ENCODE measurements at regions not wholly inside any gene's neighbourhood (a gene's known extent, or its start where the extent isn't known, plus 50 kb on each side); places are given as distances from the start of the nearest gene placed in this dataset.

DNA sequence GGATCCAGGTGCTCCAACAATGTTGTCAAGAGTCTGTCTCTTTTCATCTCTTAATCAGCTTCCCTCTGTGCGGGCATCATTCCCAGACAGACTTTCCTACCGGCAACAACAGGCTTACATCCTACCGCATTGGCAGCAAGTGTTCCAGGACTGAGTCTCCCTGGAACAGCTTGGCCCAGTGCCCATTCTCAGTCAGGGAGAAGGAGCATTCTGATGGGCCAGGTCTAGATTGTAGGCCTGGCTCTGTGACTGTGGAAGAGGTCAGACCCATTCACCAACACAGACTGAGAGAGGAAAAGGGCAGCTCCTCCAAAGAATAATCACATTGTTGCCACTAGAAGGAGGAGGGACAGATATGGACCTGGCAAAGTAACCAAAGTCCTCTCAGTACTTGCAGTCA lies 68.1 kb upstream of the TMEM132E start (continued):
- TF ChIP-seq, protein P1, sequence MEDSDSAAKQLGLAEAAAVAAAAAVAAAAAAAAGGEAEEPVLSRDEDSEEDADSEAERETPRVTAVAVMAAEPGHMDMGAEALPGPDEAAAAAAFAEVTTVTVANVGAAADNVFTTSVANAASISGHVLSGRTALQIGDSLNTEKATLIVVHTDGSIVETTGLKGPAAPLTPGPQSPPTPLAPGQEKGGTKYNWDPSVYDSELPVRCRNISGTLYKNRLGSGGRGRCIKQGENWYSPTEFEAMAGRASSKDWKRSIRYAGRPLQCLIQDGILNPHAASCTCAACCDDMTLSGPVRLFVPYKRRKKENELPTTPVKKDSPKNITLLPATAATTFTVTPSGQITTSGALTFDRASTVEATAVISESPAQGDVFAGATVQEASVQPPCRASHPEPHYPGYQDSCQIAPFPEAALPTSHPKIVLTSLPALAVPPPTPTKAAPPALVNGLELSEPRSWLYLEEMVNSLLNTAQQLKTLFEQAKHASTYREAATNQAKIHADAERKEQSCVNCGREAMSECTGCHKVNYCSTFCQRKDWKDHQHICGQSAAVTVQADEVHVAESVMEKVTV (CRISPR knock-in tag; IDR thresholded peaks at IDR 0.05) = no peak
- TF ChIP-seq TBL1XR1 (IDR thresholded peaks at IDR 0.05; ENCODE audit: low read length in 2 of 2) (no peak), MED1 (CRISPR knock-in tag; IDR thresholded peaks at IDR 0.05; ENCODE audit: borderline replicate concordance) (no peak), SMAD4 (CRISPR knock-in tag; conservative IDR thresholded peaks at IDR 0.05) (no peak), ZNF184 (CRISPR knock-in tag; IDR thresholded peaks at IDR 0.05) (no peak)
- TF ChIP-seq, protein P2, sequence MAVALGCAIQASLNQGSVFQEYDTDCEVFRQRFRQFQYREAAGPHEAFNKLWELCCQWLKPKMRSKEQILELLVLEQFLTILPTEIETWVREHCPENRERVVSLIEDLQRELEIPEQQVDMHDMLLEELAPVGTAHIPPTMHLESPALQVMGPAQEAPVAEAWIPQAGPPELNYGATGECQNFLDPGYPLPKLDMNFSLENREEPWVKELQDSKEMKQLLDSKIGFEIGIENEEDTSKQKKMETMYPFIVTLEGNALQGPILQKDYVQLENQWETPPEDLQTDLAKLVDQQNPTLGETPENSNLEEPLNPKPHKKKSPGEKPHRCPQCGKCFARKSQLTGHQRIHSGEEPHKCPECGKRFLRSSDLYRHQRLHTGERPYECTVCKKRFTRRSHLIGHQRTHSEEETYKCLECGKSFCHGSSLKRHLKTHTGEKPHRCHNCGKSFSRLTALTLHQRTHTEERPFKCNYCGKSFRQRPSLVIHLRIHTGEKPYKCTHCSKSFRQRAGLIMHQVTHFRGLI (CRISPR knock-in tag; IDR thresholded peaks at IDR 0.05) = no peak

DNA sequence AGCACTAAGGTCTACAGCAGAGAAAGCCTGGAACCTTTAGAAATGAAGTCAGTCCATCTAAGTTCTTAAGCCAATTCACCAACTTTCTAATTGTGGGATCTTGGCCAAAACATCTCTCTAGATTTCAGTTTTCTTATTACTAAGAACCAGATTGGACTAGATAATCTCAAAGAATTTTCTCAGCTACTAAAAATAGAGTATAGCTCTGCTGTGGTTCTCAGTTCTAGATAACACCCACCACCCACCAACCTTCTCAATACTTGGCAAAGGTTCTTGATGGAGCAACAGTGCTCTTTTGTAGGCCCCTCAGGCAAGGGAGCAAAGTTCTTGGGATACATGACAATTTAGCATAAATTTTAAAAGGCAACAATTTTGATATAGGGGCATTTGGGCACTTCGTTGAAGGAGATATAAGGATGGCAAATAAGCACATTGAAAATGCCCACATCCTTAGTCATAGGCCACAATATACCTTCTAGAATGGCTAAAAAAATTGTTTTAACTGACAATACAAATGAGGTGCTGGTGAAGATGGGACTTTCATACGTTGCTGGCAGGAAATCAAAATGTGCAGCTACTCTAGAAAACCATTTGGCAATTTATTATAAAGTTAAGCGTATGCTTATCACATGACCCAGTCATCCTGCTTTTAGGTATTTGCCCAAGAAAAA lies 74.4 kb upstream of the TMEM132E start:
- peaks cover 1% of the 10 kb centered on the region; the same call in 1 of the 2 replicates for H4K20me1 ChIP-seq (replicated peaks; ENCODE audit: control insufficient read depth, insufficient read depth, low read length)
- CTCF ChIA-PET (ENCODE audit: low intra/inter-chr PET ratio) = no interaction called here
- H3K4me3 ChIP-seq = no peak overlapping the region
- ATAC-seq (no peak), FAIRE-seq (no peak), DNase-seq (ENCODE audit: extremely low read depth in 1 of 4, low spot score in 3 of 4) (no peak)
- no peak overlapping the region for H2AFZ ChIP-seq (ENCODE audit: low read depth, low read length)
- H3K27me3 ChIP-seq (ENCODE audit: control insufficient read depth in 2 of 2, insufficient read depth in 2 of 2, low read length in 2 of 2) = no peaks in the 10 kb centered on the region
- H3K79me2 ChIP-seq (ENCODE audit: control insufficient read depth, insufficient read depth, low read length) = no peaks in the 10 kb centered on the region
- no peaks in the 10 kb centered on the region for H3K9me3 ChIP-seq (replicated peaks; ENCODE audit: control insufficient read depth, insufficient read depth, low read depth, low read length)
- WGBS (ENCODE audit: insufficient coverage, low coverage, missing lambda C conversion rate) = 2% methylated on average over 3 of the region's 3 CpGs
- no peak overlapping the region for H3K9ac ChIP-seq (ENCODE audit: insufficient read depth in 1 of 2, low read depth in 2 of 2, low read length in 2 of 2)
- no peaks in the 10 kb centered on the region for H3K4me1 ChIP-seq (replicated peaks in 1 of 2; ENCODE audit: control insufficient read depth in 2 of 2, insufficient read depth in 2 of 2, low read length in 2 of 2)
- no peak overlapping the region for H3K27ac ChIP-seq (ENCODE audit: extremely low read depth, low read depth, low read length)
- intact Hi-C loops (cut with micrococcal nuclease) = no loop called here
- H3K9me1 ChIP-seq (ENCODE audit: control insufficient read depth, insufficient read depth, low read length) = no peaks in the 10 kb centered on the region
- no peak overlapping the region for H3K4me2 ChIP-seq (ENCODE audit: insufficient read depth, low read length)
- no TSS peak for BruUV-seq (replicated peaks)
- POLR2A ChIA-PET = interaction anchor here (0.6 kb wide), 2 partner anchors 393 to 1030 kb away, joined by 3 read pairs; no protein-coding TSS in a partner anchor
- no peaks in the 10 kb centered on the region for H3K36me3 ChIP-seq (ENCODE audit: control insufficient read depth, insufficient read depth, low read length)
- in situ Hi-C loops (cut with MboI) = no loop called here
- TF ChIP-seq ZNF695 (CRISPR knock-in tag; IDR thresholded peaks at IDR 0.05) (no peak), POLR3A (IDR thresholded peaks at IDR 0.05; ENCODE audit: borderline replicate concordance, extremely low read depth, insufficient read depth, insufficient read length) (no peak), ZFP36 (IDR thresholded peaks at IDR 0.05; ENCODE audit: low read depth, low read length, partially characterized antibody) (no peak), THRAP3 (IDR thresholded peaks at IDR 0.05; ENCODE audit: borderline replicate concordance) (no peak), NFE2 (IDR thresholded peaks at IDR 0.05; ENCODE audit: low read depth) (no peak), ADNP (tag; IDR thresholded peaks at IDR 0.05) (no peak), ZNF274 (IDR thresholded peaks at IDR 0.05; ENCODE audit: borderline replicate concordance, low read depth, low read length) (no peak), TBP (optimal IDR thresholded peaks at IDR 0.05; ENCODE audit: low read depth, low read length) (no peak), ELF2 (CRISPR knock-in tag; IDR thresholded peaks at IDR 0.05) (no peak)
- TF ChIP-seq, protein P3, sequence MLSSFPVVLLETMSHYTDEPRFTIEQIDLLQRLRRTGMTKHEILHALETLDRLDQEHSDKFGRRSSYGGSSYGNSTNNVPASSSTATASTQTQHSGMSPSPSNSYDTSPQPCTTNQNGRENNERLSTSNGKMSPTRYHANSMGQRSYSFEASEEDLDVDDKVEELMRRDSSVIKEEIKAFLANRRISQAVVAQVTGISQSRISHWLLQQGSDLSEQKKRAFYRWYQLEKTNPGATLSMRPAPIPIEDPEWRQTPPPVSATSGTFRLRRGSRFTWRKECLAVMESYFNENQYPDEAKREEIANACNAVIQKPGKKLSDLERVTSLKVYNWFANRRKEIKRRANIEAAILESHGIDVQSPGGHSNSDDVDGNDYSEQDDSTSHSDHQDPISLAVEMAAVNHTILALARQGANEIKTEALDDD (IDR thresholded peaks at IDR 0.05) = no peak
- TF ChIP-seq, protein P4, sequence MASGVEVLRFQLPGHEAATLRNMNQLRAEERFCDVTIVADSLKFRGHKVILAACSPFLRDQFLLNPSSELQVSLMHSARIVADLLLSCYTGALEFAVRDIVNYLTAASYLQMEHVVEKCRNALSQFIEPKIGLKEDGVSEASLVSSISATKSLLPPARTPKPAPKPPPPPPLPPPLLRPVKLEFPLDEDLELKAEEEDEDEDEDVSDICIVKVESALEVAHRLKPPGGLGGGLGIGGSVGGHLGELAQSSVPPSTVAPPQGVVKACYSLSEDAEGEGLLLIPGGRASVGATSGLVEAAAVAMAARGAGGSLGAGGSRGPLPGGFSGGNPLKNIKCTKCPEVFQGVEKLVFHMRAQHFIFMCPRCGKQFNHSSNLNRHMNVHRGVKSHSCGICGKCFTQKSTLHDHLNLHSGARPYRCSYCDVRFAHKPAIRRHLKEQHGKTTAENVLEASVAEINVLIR (CRISPR knock-in tag; IDR thresholded peaks at IDR 0.05) = no peak
